H1 (cell line): ENCODE measurements at regions not wholly inside any gene's neighbourhood (a gene's known extent, or its start where the extent isn't known, plus 50 kb on each side); places are given as distances from the start of the nearest gene placed in this dataset.

Source experiments
- CTCF ChIA-PET: fragments of 300-600 bp; sonication (Branson Sonifier 250); formaldehyde crosslinking; loops from one replicate; lab custom pipeline; 2021; ENCODE audit not compliant: partially characterized antibody; lab: Charles Lee
- POLR2A ChIA-PET: fragments of 300-600 bp; sonication (Branson Sonifier 250); formaldehyde crosslinking; loops from one replicate; lab custom pipeline; 2021; ENCODE audit warnings: inconsistent platforms; ENCODE audit not compliant: partially characterized antibody; lab: Charles Lee
- DNase-seq, 2 experiments: peaks; one replicate each; pipeline versions ENCODE4 v3.0.0 to v3.0.0-alpha.2; 2010 to 2022; ENCODE audit warnings: low spot score in 2 of 2, low read depth in 1 of 2, mixed read lengths in 1 of 2
- FAIRE-seq: peaks from 2 replicates; lab custom pipeline; 2011; peaks lifted over from hg19 to GRCh38; lab: Jason Lieb, UNC
- H2AFZ ChIP-seq: 2 replicates; pipeline ENCODE4 v1.8.1; 2012; ENCODE audit warnings: low read length, inconsistent platforms
- H2AK5ac ChIP-seq: 2 replicates; pipeline ENCODE4 v1.6.1; 2013; ENCODE audit warnings: low read depth, low read length
- H2BK120ac ChIP-seq: replicated peaks from 2 replicates; pipeline ENCODE3; 2013; ENCODE audit warnings: low read depth, low read length, inconsistent platforms
- H2BK12ac ChIP-seq: 2 replicates; pipeline ENCODE4 v1.6.1; 2013; ENCODE audit warnings: low read depth, low read length
- H2BK15ac ChIP-seq: 2 replicates; pipeline ENCODE4 v1.6.1; 2013; ENCODE audit warnings: low read length
- H2BK20ac ChIP-seq: 2 replicates; pipeline ENCODE4 v1.6.1; 2013; ENCODE audit warnings: low read length
- H2BK5ac ChIP-seq: 2 replicates; pipeline ENCODE4 v1.6.1; 2013; ENCODE audit warnings: low read depth, low read length
- H3K14ac ChIP-seq: 2 replicates; pipeline ENCODE4 v1.6.1; 2013; ENCODE audit warnings: inconsistent platforms; ENCODE audit not compliant: insufficient read length
- H3K18ac ChIP-seq: 2 replicates; pipeline ENCODE4 v1.6.1; 2013; ENCODE audit warnings: low read length; ENCODE audit errors: extremely low read depth
- H3K23ac ChIP-seq: 2 replicates; pipeline ENCODE4 v1.6.1; 2013; ENCODE audit warnings: inconsistent platforms; ENCODE audit not compliant: insufficient read length
- H3K23me2 ChIP-seq: 2 replicates; pipeline ENCODE4 v1.6.1; 2013; ENCODE audit warnings: low read depth, low read length
- H3K27ac ChIP-seq: 2 replicates; pipeline ENCODE4 v1.6.1; 2011; ENCODE audit warnings: low read depth, low read length, inconsistent platforms
- H3K27me3 ChIP-seq, 4 experiments: replicated peaks in 1 of 4; 1 replicate in 1 of 4; 2 replicates in 3 of 4; pipeline versions ENCODE4 v1.6.1 to v1.8.1; 2011 to 2013; ENCODE audit warnings: low read length in 3 of 4, mild to moderate bottlenecking in 3 of 4, inconsistent platforms in 2 of 4, mixed read lengths in 2 of 4, moderate library complexity in 1 of 4; ENCODE audit not compliant: control insufficient read depth in 3 of 4, insufficient read depth in 3 of 4; ENCODE audit errors: extremely low read depth in 1 of 4
- H3K36me3 ChIP-seq, 4 experiments: 2 replicates each; pipeline versions ENCODE4 v1.6.1 to v1.8.1; 2011 to 2013; ENCODE audit warnings: mild to moderate bottlenecking in 4 of 4, low read length in 3 of 4, moderate library complexity in 2 of 4, control low read depth in 1 of 4, inconsistent platforms in 1 of 4; ENCODE audit not compliant: insufficient read depth in 4 of 4, control insufficient read depth in 2 of 4
- H3K4ac ChIP-seq: replicated peaks from 2 replicates; pipeline ENCODE3; 2013; ENCODE audit warnings: low read length, low read depth, mixed read lengths, inconsistent platforms; ENCODE audit not compliant: insufficient read length
- H3K4me1 ChIP-seq, 4 experiments: replicated peaks in 1 of 4; 1 replicate in 1 of 4; 2 replicates in 3 of 4; pipeline versions ENCODE4 v1.6.1 to v1.8.1; 2011 to 2013; ENCODE audit warnings: low read length in 3 of 4, inconsistent platforms in 2 of 4, mixed read lengths in 1 of 4; ENCODE audit not compliant: insufficient read depth in 4 of 4, control insufficient read depth in 3 of 4
- H3K4me2 ChIP-seq, 2 experiments: 2 replicates each; pipeline versions ENCODE4 v1.6.1 to v1.8.1; 2011 to 2013; ENCODE audit warnings: low read depth in 2 of 2, low read length in 2 of 2, control low read depth in 1 of 2, inconsistent platforms in 1 of 2, mild to moderate bottlenecking in 1 of 2; ENCODE audit not compliant: insufficient read depth in 1 of 2
- H3K4me3 ChIP-seq, 4 experiments: fragments of 200-600, 300-600 bp in 1 of 4; sonication (generic), shearing (Covaris generic), sonication (Bioruptor Twin) in 1 of 4; 2 replicates each; pipeline versions ENCODE4 v1.5.1 to v1.8.1; 2011 to 2016; ENCODE audit warnings: low read length in 4 of 4, low read depth in 3 of 4, control low read depth in 2 of 4, inconsistent platforms in 2 of 4, mild to moderate bottlenecking in 2 of 4, mixed read lengths in 1 of 4, moderate library complexity in 1 of 4; ENCODE audit not compliant: insufficient read depth in 2 of 4; ENCODE audit errors: extremely low read depth in 1 of 4
- H3K56ac ChIP-seq: replicated peaks from 2 replicates; pipeline ENCODE3; 2013; ENCODE audit warnings: low read depth, mild to moderate bottlenecking, mixed read lengths, low read length, inconsistent platforms; ENCODE audit not compliant: insufficient read length
- H3K79me1 ChIP-seq: 2 replicates; pipeline ENCODE4 v1.6.1; 2013; ENCODE audit warnings: low read depth, low read length, control low read depth
- H3K79me2 ChIP-seq, 2 experiments: 2 replicates each; pipeline versions ENCODE4 v1.6.1 to v1.8.1; 2012 to 2013; ENCODE audit warnings: low read length in 2 of 2, mild to moderate bottlenecking in 2 of 2, inconsistent platforms in 1 of 2; ENCODE audit not compliant: insufficient read depth in 2 of 2, control insufficient read depth in 1 of 2
- H3K9ac ChIP-seq, 4 experiments: replicated peaks in 1 of 4; 1 replicate in 1 of 4; 2 replicates in 3 of 4; pipeline versions ENCODE4 v1.6.1 to v1.8.1; 2011 to 2013; ENCODE audit warnings: low read depth in 3 of 4, low read length in 3 of 4, control low read depth in 2 of 4, mild to moderate bottlenecking in 2 of 4, moderate library complexity in 2 of 4, inconsistent platforms in 1 of 4; ENCODE audit errors: extremely low read depth in 1 of 4
- H3K9me3 ChIP-seq, 2 experiments: 2 replicates each; pipeline versions ENCODE4 v1.6.1 to v1.8.1; 2012 to 2013; ENCODE audit warnings: mild to moderate bottlenecking in 2 of 2, moderate library complexity in 2 of 2, control low read depth in 1 of 2, inconsistent platforms in 1 of 2, low read depth in 1 of 2, low read length in 1 of 2, mixed read lengths in 1 of 2; ENCODE audit not compliant: insufficient read depth in 2 of 2
- H4K20me1 ChIP-seq, 2 experiments: replicated peaks in 1 of 2; 2 replicates each; pipeline versions ENCODE3 to v1.8.1; 2011 to 2013; ENCODE audit warnings: inconsistent platforms in 2 of 2, low read length in 2 of 2, mild to moderate bottlenecking in 1 of 2; ENCODE audit not compliant: insufficient read depth in 2 of 2, control insufficient read depth in 1 of 2
- H4K5ac ChIP-seq: 2 replicates; pipeline ENCODE4 v1.6.1; 2013; ENCODE audit warnings: low read length, low read depth, mixed read lengths, inconsistent platforms; ENCODE audit not compliant: insufficient read length
- H4K8ac ChIP-seq: 2 replicates; pipeline ENCODE4 v1.8.0; 2013; ENCODE audit warnings: mild to moderate bottlenecking, moderate library complexity, low read length, inconsistent platforms; ENCODE audit not compliant: insufficient read depth; ENCODE audit errors: extremely low read depth
- H4K91ac ChIP-seq: replicated peaks from 2 replicates; pipeline ENCODE3; 2013; ENCODE audit warnings: low read length, mixed read lengths, inconsistent platforms; ENCODE audit not compliant: insufficient read length
- CTBP2 ChIP-seq: IDR thresholded peaks from 2 replicates; pipeline ENCODE4 v1.7.0; 2011; ENCODE audit warnings: borderline replicate concordance, mild to moderate bottlenecking, moderate library complexity, mixed read lengths, low read length; ENCODE audit not compliant: insufficient read depth, insufficient read length
- KDM1A ChIP-seq: fragments of 200-600, 300-600 bp; sonication (generic); IDR thresholded peaks from 2 replicates; pipeline ENCODE4 v1.7.1; 2016; ENCODE audit warnings: mild to moderate bottlenecking, low read length, borderline replicate concordance
- PHF8 ChIP-seq: fragments of 200-600 bp; sonication (generic); conservative IDR thresholded peaks from 2 replicates; pipeline ENCODE4 v1.7.1; 2012; ENCODE audit warnings: low read depth, mild to moderate bottlenecking, inconsistent platforms, low read length, moderate library complexity
- RBBP5 ChIP-seq: IDR thresholded peaks from 2 replicates; pipeline ENCODE4 v1.7.1; 2012; ENCODE audit warnings: low read depth, mild to moderate bottlenecking, inconsistent platforms, low read length, moderate library complexity, borderline replicate concordance
- RFX5 ChIP-seq: IDR thresholded peaks from 2 replicates; pipeline ENCODE4 v1.6.1; 2011; ENCODE audit warnings: low read depth, low read length, improper control_type of control experiment, borderline replicate concordance
- RXRA ChIP-seq: IDR thresholded peaks from 2 replicates; pipeline ENCODE4 v1.6.1; 2011; ENCODE audit warnings: low read depth, mild to moderate bottlenecking, low read length, moderate library complexity; ENCODE audit not compliant: insufficient read depth
- SAP30 ChIP-seq: fragments of 300-600 bp; sonication (generic); IDR thresholded peaks from 2 replicates; pipeline ENCODE4 v1.7.1; 2012; ENCODE audit warnings: low read length, moderate library complexity, mild to moderate bottlenecking, inconsistent platforms; ENCODE audit not compliant: insufficient read depth, insufficient replicate concordance
- SUZ12 ChIP-seq: fragments of 200-600 bp; sonication (generic); IDR thresholded peaks from 2 replicates; pipeline ENCODE4 v1.6.1; 2012; ENCODE audit warnings: mild to moderate bottlenecking, inconsistent platforms, low read length, moderate library complexity, mixed read lengths
- TAF1 ChIP-seq: IDR thresholded peaks from 2 replicates; pipeline ENCODE4 v1.6.1; 2011; ENCODE audit warnings: mild to moderate bottlenecking, low read depth, low read length
- TF ChIP-seq, protein P1 (sequence below): IDR thresholded peaks from 2 replicates; pipeline ENCODE4 v1.6.1; 2012; ENCODE audit warnings: inconsistent platforms
- TF ChIP-seq, protein P2 (sequence below): IDR thresholded peaks from 2 replicates; pipeline ENCODE4 v1.6.1; 2011; ENCODE audit warnings: low read length, improper control_type of control experiment
- TF ChIP-seq, protein P3 (sequence below): IDR thresholded peaks from 2 replicates; pipeline ENCODE4 v1.6.1; 2012; ENCODE audit warnings: inconsistent platforms
- TF ChIP-seq, protein P4 (sequence below): IDR thresholded peaks from 2 replicates; pipeline ENCODE4 v1.6.1; 2011; ENCODE audit warnings: low read depth, mild to moderate bottlenecking, low read length; ENCODE audit not compliant: insufficient read depth

GRCh38 chr5:119876522-119876921, 247.2 kb downstream of the FAM170A start:
- Histone ChIP-seq H2AK5ac (no peak overlapping the region), H3K79me2 (no peaks in the 10 kb centered on the region), H2AFZ (no peak overlapping the region), H3K4me1 (no peaks in the 10 kb centered on the region), H3K14ac (no peak overlapping the region), H4K91ac (no peak overlapping the region), H3K23ac (no peak overlapping the region), H3K18ac (no peak overlapping the region), H3K9me3 (no peaks in the 10 kb centered on the region), H3K4me3 (no peak overlapping the region), H2BK120ac (no peak overlapping the region), H2BK15ac (no peak overlapping the region), H3K4me2 (no peak overlapping the region), H3K27me3 (no peaks in the 10 kb centered on the region), H3K79me1 (no peaks in the 10 kb centered on the region), H4K8ac (no peak overlapping the region), H3K23me2 (no peaks in the 10 kb centered on the region), H3K9ac (no peak overlapping the region), H4K5ac (no peak overlapping the region), H3K36me3 (no peaks in the 10 kb centered on the region), H2BK5ac (no peak overlapping the region), H2BK20ac (no peak overlapping the region), H4K20me1 (no peaks in the 10 kb centered on the region), H3K56ac (no peak overlapping the region), H3K4ac (no peak overlapping the region), H3K27ac (no peak overlapping the region), H2BK12ac (no peak overlapping the region)
- FAIRE-seq (no peak), DNase-seq (no peak)
- CTCF ChIA-PET = no interaction called here
- POLR2A ChIA-PET = no interaction called here
- no peak for TF ChIP-seq KDM1A
- no peak for TF ChIP-seq SAP30
- no peak for TF ChIP-seq RXRA
- TF ChIP-seq, protein P1, sequence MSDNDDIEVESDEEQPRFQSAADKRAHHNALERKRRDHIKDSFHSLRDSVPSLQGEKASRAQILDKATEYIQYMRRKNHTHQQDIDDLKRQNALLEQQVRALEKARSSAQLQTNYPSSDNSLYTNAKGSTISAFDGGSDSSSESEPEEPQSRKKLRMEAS = no peak
- no peak for TF ChIP-seq TAF1
- TF ChIP-seq, protein P2, sequence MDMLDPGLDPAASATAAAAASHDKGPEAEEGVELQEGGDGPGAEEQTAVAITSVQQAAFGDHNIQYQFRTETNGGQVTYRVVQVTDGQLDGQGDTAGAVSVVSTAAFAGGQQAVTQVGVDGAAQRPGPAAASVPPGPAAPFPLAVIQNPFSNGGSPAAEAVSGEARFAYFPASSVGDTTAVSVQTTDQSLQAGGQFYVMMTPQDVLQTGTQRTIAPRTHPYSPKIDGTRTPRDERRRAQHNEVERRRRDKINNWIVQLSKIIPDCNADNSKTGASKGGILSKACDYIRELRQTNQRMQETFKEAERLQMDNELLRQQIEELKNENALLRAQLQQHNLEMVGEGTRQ = no peak
- TF ChIP-seq SUZ12 = no peak
- no peak for TF ChIP-seq RFX5
- TF ChIP-seq PHF8 = no peak
- TF ChIP-seq, protein P3, sequence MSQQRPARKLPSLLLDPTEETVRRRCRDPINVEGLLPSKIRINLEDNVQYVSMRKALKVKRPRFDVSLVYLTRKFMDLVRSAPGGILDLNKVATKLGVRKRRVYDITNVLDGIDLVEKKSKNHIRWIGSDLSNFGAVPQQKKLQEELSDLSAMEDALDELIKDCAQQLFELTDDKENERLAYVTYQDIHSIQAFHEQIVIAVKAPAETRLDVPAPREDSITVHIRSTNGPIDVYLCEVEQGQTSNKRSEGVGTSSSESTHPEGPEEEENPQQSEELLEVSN = no peak
- no peak for TF ChIP-seq CTBP2
- no peak for TF ChIP-seq RBBP5
- TF ChIP-seq, protein P4, sequence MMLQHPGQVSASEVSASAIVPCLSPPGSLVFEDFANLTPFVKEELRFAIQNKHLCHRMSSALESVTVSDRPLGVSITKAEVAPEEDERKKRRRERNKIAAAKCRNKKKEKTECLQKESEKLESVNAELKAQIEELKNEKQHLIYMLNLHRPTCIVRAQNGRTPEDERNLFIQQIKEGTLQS = no peak
